A549 (cell line): ENCODE measurements at regions not wholly inside any gene's neighbourhood (a gene's known extent, or its start where the extent isn't known, plus 50 kb on each side); places are given as distances from the start of the nearest gene placed in this dataset.

ENCODE experiments used
- ATAC-seq, 2 experiments: fragments of 200-7000 bp in 1 of 2; fragments of >200 bp in 1 of 2; cut with Nextera tagmentation in 1 of 2; cut with Tn5 transposase in 1 of 2; 3 replicates each; pipeline versions ENCODE4 v1.8.0 to v1.9.1; 2018 to 2020; ENCODE audit warnings: mild to moderate bottlenecking in 1 of 2, moderate library complexity in 1 of 2
- CTCF ChIA-PET: fragments of 300-600 bp; sonication (Branson Sonifier 250); formaldehyde crosslinking; extraction: SDS; loops from one replicate; lab custom pipeline; 2021; ENCODE audit warnings: antibody characterized with exemption, inconsistent platforms; lab: Yijun Ruan, JAX
- POLR2A ChIA-PET: fragments of 350-600 bp; formaldehyde crosslinking; extraction: SDS; loops from one replicate; lab custom pipeline; 2021; ENCODE audit warnings: antibody characterized with exemption, inconsistent platforms; lab: Yijun Ruan, JAX
- DNase-seq, 2 experiments: peaks; one replicate each; pipeline versions ENCODE4 v3.0.0 to v3.0.0-alpha.2; 2011 to 2016; ENCODE audit warnings: low read depth in 1 of 2, low spot score in 1 of 2
- FAIRE-seq: peaks from 2 replicates; lab custom pipeline; 2011; peaks lifted over from hg19 to GRCh38; lab: Jason Lieb, UNC
- H3K27ac ChIP-seq, 2 experiments: fragments of >200 bp; sonication (Bioruptor Twin); formaldehyde crosslinking; 3 replicates each; pipeline ENCODE4 v1.5.1; 2016 to 2017
- H3K4me1 ChIP-seq: fragments of >200 bp; sonication (Bioruptor Twin); formaldehyde crosslinking; 3 replicates; pipeline ENCODE4 v1.6.1; 2016
- H3K4me2 ChIP-seq: fragments of >200 bp; sonication (Bioruptor Twin); formaldehyde crosslinking; 3 replicates; pipeline ENCODE4 v1.6.1; 2016
- H3K4me3 ChIP-seq: fragments of >200 bp; sonication (Bioruptor Twin); formaldehyde crosslinking; 3 replicates; pipeline ENCODE4 v1.5.1; 2016
- H3K9me3 ChIP-seq: fragments of >200 bp; sonication (Bioruptor Twin); formaldehyde crosslinking; 3 replicates; pipeline ENCODE4 v1.6.1; 2016
- BCL3 ChIP-seq: fragments of >200 bp; sonication (Bioruptor Twin); formaldehyde crosslinking; IDR thresholded peaks from 3 replicates; pipeline ENCODE4 v1.6.1; 2016
- CEBPB ChIP-seq, 2 experiments: fragments of >200 bp in 1 of 2; sonication (Bioruptor Twin) in 1 of 2; formaldehyde crosslinking in 1 of 2; IDR thresholded peaks; 2 replicates each; pipeline ENCODE4 v1.6.1; 2012 to 2016
- EHF ChIP-seq: fragments of 250-450 bp; sonication (Bioruptor Pico); IDR thresholded peaks from 2 replicates; pipeline ENCODE4 v1.5.0; 2020; ENCODE audit warnings: mild to moderate bottlenecking
- EHMT2 ChIP-seq: fragments of 200-600 bp; sonication (generic); IDR thresholded peaks from 2 replicates; pipeline ENCODE4 v1.6.1; 2016; ENCODE audit warnings: antibody characterized with exemption, low read depth, mild to moderate bottlenecking, moderate library complexity
- EP300 ChIP-seq, 2 experiments: fragments of >200 bp; sonication (Bioruptor Twin); formaldehyde crosslinking; IDR thresholded peaks; 2 replicates in 1 of 2; 3 replicates in 1 of 2; pipeline ENCODE4 v1.6.1; 2016 to 2017
- ESRRA ChIP-seq: fragments of 150-350 bp; IDR thresholded peaks from 2 replicates; pipeline ENCODE4 v1.6.1; 2014; ENCODE audit warnings: mild to moderate bottlenecking, low read length, borderline replicate concordance
- HDAC2 ChIP-seq: fragments of 200-600 bp; sonication (generic); IDR thresholded peaks from 2 replicates; pipeline ENCODE4 v1.6.1; 2016
- HES2 ChIP-seq: fragments of >200 bp; sonication (Bioruptor Twin); formaldehyde crosslinking; IDR thresholded peaks from 2 replicates; pipeline ENCODE4 v1.6.1; 2016
- HEYL ChIP-seq: fragments of 250-450 bp; sonication (Bioruptor Pico); IDR thresholded peaks from 2 replicates; pipeline ENCODE4 v1.8.0; 2021; ENCODE audit warnings: mild to moderate bottlenecking, moderate library complexity
- HOXA7 ChIP-seq: fragments of 250-450 bp; sonication (Bioruptor Pico); IDR thresholded peaks from 2 replicates; pipeline ENCODE4 v1.5.0; 2020; ENCODE audit warnings: mild to moderate bottlenecking, moderate library complexity
- HOXB5 ChIP-seq: fragments of 250-450 bp; sonication (Bioruptor Pico); IDR thresholded peaks from 2 replicates; pipeline ENCODE4 v1.5.0; 2020; ENCODE audit warnings: mild to moderate bottlenecking, moderate library complexity
- MAZ ChIP-seq: fragments of 150-350 bp; IDR thresholded peaks from 2 replicates; pipeline ENCODE4 v1.6.1; 2014; ENCODE audit warnings: antibody characterized with exemption, low read depth, low read length, borderline replicate concordance
- NPAS2 ChIP-seq: fragments of 250-450 bp; sonication (Bioruptor Pico); IDR thresholded peaks from 2 replicates; pipeline ENCODE4 v1.8.0; 2022; ENCODE audit warnings: mild to moderate bottlenecking, moderate library complexity, borderline replicate concordance
- PBX3 ChIP-seq: IDR thresholded peaks from 2 replicates; pipeline ENCODE4 v1.6.1; 2012
- PHF8 ChIP-seq: fragments of 200-600 bp; sonication (generic); IDR thresholded peaks from 2 replicates; pipeline ENCODE4 v1.6.1; 2016; ENCODE audit warnings: low read depth, mild to moderate bottlenecking, antibody characterized with exemption, moderate library complexity, borderline replicate concordance
- POLR2AphosphoS2 ChIP-seq: conservative IDR thresholded peaks from 2 replicates; pipeline ENCODE4 v1.6.1; 2012; ENCODE audit warnings: low read length, improper control_type of control experiment, inconsistent platforms
- RCOR1 ChIP-seq: fragments of 150-350 bp; IDR thresholded peaks from 2 replicates; pipeline ENCODE4 v1.6.1; 2014; ENCODE audit warnings: antibody characterized with exemption, low read length, low read depth
- TP53 ChIP-seq: fragments of 250-450 bp; sonication (Bioruptor Pico); IDR thresholded peaks from 2 replicates; pipeline ENCODE4 v1.5.0; 2021; ENCODE audit warnings: mild to moderate bottlenecking, moderate library complexity
- USF2 ChIP-seq: fragments of 450-650 bp; IDR thresholded peaks from 2 replicates; pipeline ENCODE4 v1.6.1; 2014; ENCODE audit warnings: antibody characterized with exemption
- ZC3H11A ChIP-seq: fragments of 450-650 bp; IDR thresholded peaks from 2 replicates; pipeline ENCODE4 v1.6.1; 2014; ENCODE audit warnings: antibody characterized with exemption, mild to moderate bottlenecking
- WGBS: methylation state at CpG from one replicate; pipeline ENCODE4 v1.1.6; 2017; ENCODE audit errors: missing lambda C conversion rate; 5-methylcytosine and 5-hydroxymethylcytosine counted together
- TF ChIP-seq, protein P1 (sequence below): fragments of >200 bp; sonication (Bioruptor Twin); formaldehyde crosslinking; IDR thresholded peaks from 3 replicates; pipeline ENCODE4 v1.5.1; 2016
- TF ChIP-seq, protein P2 (sequence below): IDR thresholded peaks from 2 replicates; pipeline ENCODE4 v1.6.1; 2012
- TF ChIP-seq, protein P3 (sequence below): fragments of 200-600 bp; sonication (generic); IDR thresholded peaks from 2 replicates; pipeline ENCODE4 v1.6.1; 2016; ENCODE audit warnings: antibody characterized with exemption, mild to moderate bottlenecking, moderate library complexity
- TF ChIP-seq, protein P4 (sequence below): fragments of 250-450 bp; sonication (Bioruptor Pico); IDR thresholded peaks from 2 replicates; pipeline ENCODE4 v1.5.0; 2020; ENCODE audit warnings: low read depth, mild to moderate bottlenecking, moderate library complexity

- no peak for DNase-seq
- ATAC-seq = no peak
- Histone ChIP-seq H3K4me3 (no peak overlapping the region), H3K27ac (no peak overlapping the region), H3K4me2 (no peak overlapping the region), H3K9me3 (no peaks in the 10 kb centered on the region), H3K4me1 (no peaks in the 10 kb centered on the region)
- WGBS = 33% methylated on average over 1 of the region's 1 CpG
- ChIA-PET CTCF (no interaction called here), POLR2A (no interaction called here)
- TF ChIP-seq CEBPB (IDR thresholded peaks at IDR 0.05) = no peak
- TF ChIP-seq NPAS2 (CRISPR knock-in tag) = no peak
- no peak for TF ChIP-seq USF2
- TF ChIP-seq, protein P1, sequence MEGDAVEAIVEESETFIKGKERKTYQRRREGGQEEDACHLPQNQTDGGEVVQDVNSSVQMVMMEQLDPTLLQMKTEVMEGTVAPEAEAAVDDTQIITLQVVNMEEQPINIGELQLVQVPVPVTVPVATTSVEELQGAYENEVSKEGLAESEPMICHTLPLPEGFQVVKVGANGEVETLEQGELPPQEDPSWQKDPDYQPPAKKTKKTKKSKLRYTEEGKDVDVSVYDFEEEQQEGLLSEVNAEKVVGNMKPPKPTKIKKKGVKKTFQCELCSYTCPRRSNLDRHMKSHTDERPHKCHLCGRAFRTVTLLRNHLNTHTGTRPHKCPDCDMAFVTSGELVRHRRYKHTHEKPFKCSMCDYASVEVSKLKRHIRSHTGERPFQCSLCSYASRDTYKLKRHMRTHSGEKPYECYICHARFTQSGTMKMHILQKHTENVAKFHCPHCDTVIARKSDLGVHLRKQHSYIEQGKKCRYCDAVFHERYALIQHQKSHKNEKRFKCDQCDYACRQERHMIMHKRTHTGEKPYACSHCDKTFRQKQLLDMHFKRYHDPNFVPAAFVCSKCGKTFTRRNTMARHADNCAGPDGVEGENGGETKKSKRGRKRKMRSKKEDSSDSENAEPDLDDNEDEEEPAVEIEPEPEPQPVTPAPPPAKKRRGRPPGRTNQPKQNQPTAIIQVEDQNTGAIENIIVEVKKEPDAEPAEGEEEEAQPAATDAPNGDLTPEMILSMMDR = no peak
- TF ChIP-seq HOXB5 (CRISPR knock-in tag) = no peak
- no peak for TF ChIP-seq PHF8
- TF ChIP-seq MAZ = no peak
- no peak for TF ChIP-seq EHMT2
- no peak for TF ChIP-seq EHF
- TF ChIP-seq HEYL (CRISPR knock-in tag) = no peak
- no peak for TF ChIP-seq BCL3
- TF ChIP-seq HOXA7 (CRISPR knock-in tag) = no peak
- TF ChIP-seq RCOR1 = no peak
- no peak for TF ChIP-seq HDAC2
- no peak for TF ChIP-seq PBX3
- no peak for FAIRE-seq
Observed at GRCh38 chr4:38377195-38377594, 286.8 kb upstream of the KLF3 start.

DNA sequence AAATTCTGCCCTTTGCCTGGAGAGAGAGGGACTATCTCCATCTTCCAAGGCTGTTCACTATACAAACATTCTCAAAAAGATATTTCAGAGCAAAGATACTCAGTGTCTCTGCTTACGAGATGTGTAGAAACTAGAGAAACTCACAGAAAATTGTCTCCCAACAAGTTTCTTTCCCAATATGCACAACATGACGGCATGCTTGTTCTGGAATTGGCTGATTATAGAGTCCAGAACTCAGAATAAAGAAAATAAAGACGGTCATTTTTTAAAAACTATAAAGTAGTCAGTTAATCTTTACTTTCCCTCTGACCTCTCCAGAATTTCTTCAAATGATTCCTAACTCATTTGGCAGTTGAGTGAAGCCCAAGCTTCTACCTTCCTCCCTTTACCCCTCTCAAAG, 285.5 kb upstream of the KLF3 start:
- FAIRE-seq (no peak), DNase-seq (no peak), ATAC-seq (no peak)
- WGBS = 53% methylated on average over 3 of the region's 3 CpGs
- no peak overlapping the region for H3K4me3 ChIP-seq
- H3K9me3 ChIP-seq = no peaks in the 10 kb centered on the region
- ChIA-PET CTCF (no interaction called here), POLR2A (no interaction called here)
- H3K4me2 ChIP-seq = no peak overlapping the region
- H3K4me1 ChIP-seq = no peaks in the 10 kb centered on the region
- H3K27ac ChIP-seq = no peak overlapping the region
- TF ChIP-seq ZC3H11A (no peak), POLR2AphosphoS2 (no peak), TP53 (CRISPR knock-in tag) (no peak), BCL3 (no peak), EP300 (IDR thresholded peaks at IDR 0.05) (no peak), RCOR1 (no peak), ESRRA (no peak), HES2 (no peak)
- TF ChIP-seq, protein P2, sequence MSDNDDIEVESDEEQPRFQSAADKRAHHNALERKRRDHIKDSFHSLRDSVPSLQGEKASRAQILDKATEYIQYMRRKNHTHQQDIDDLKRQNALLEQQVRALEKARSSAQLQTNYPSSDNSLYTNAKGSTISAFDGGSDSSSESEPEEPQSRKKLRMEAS = no peak
- TF ChIP-seq, protein P3, sequence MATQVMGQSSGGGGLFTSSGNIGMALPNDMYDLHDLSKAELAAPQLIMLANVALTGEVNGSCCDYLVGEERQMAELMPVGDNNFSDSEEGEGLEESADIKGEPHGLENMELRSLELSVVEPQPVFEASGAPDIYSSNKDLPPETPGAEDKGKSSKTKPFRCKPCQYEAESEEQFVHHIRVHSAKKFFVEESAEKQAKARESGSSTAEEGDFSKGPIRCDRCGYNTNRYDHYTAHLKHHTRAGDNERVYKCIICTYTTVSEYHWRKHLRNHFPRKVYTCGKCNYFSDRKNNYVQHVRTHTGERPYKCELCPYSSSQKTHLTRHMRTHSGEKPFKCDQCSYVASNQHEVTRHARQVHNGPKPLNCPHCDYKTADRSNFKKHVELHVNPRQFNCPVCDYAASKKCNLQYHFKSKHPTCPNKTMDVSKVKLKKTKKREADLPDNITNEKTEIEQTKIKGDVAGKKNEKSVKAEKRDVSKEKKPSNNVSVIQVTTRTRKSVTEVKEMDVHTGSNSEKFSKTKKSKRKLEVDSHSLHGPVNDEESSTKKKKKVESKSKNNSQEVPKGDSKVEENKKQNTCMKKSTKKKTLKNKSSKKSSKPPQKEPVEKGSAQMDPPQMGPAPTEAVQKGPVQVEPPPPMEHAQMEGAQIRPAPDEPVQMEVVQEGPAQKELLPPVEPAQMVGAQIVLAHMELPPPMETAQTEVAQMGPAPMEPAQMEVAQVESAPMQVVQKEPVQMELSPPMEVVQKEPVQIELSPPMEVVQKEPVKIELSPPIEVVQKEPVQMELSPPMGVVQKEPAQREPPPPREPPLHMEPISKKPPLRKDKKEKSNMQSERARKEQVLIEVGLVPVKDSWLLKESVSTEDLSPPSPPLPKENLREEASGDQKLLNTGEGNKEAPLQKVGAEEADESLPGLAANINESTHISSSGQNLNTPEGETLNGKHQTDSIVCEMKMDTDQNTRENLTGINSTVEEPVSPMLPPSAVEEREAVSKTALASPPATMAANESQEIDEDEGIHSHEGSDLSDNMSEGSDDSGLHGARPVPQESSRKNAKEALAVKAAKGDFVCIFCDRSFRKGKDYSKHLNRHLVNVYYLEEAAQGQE = no peak
- TF ChIP-seq, protein P1 = no peak
- TF ChIP-seq, protein P4, sequence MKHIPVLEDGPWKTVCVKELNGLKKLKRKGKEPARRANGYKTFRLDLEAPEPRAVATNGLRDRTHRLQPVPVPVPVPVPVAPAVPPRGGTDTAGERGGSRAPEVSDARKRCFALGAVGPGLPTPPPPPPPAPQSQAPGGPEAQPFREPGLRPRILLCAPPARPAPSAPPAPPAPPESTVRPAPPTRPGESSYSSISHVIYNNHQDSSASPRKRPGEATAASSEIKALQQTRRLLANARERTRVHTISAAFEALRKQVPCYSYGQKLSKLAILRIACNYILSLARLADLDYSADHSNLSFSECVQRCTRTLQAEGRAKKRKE (CRISPR knock-in tag) = no peak
